ENCODE measurements at regions not wholly inside any gene's neighbourhood (a gene's known extent, or its start where the extent isn't known, plus 50 kb on each side); places are given as distances from the start of the nearest gene placed in this dataset.

- TF ChIP-seq EZH2phosphoT487 (IDR thresholded peaks at IDR 0.05; ENCODE audit: low read depth, severe bottlenecking, unreplicated experiment): no peak
- no peak for TF ChIP-seq CTCF (IDR thresholded peaks at IDR 0.05; ENCODE audit: poor library complexity)
- TF ChIP-seq EZH2 (IDR thresholded peaks at IDR 0.05; ENCODE audit: borderline replicate concordance): no peak
These were observed 194.0 kb downstream of the AHR start for GRCh38 chr7:17492437-17492836.
